ENCODE measurements at regions not wholly inside any gene's neighbourhood (a gene's known extent, or its start where the extent isn't known, plus 50 kb on each side); places are given as distances from the start of the nearest gene placed in this dataset.
"Not testable (repeated sequence)": the region's sequence is repeated elsewhere in the genome, so short reads cannot be mapped to it uniquely, and the experiment has no call there.

GRCh38 chr1:94362466-94363058, 55.6 kb upstream of the ABCD3 start:
- Mint-ChIP-seq H3K27me3 (ENCODE audit: low read depth in 3 of 3) (peaks cover 0 to 9% (median 2%) of the 10 kb centered on the region in 3 donors), H3K36me3 (no peaks in the 10 kb centered on the region), H3K27ac (no peak overlapping the region), H3K4me1 (no peaks in the 10 kb centered on the region), H3K4me3 (no peak overlapping the region), H3K9me3 (peaks cover 0 to 14% (median 8%) of the 10 kb centered on the region in 6 donors)
- DNase-seq = no peak

GRCh38 chr1:94358630-94359599, 59.3 kb upstream of the ABCD3 start:
- Mint-ChIP-seq H3K27me3 (ENCODE audit: low read depth in 3 of 3) (peaks cover 0 to 9% (median 0%) of the 10 kb centered on the region in 3 donors), H3K9me3 (peaks cover 0 to 14% (median 4%) of the 10 kb centered on the region in 6 donors), H3K4me3 (no peak overlapping the region), H3K27ac (no peak overlapping the region), H3K36me3 (no peaks in the 10 kb centered on the region), H3K4me1 (no peaks in the 10 kb centered on the region)
- DNase-seq = no peak

- Mint-ChIP-seq H3K27me3 (ENCODE audit: low read depth in 3 of 3) (peaks cover 0 to 6% (median 0%) of the 10 kb centered on the region in 3 donors), H3K4me1 (no peaks in the 10 kb centered on the region), H3K27ac (no peak overlapping the region), H3K36me3 (no peaks in the 10 kb centered on the region), H3K4me3 (no peak overlapping the region), H3K9me3 (peaks cover 0 to 4% (median 0%) of the 10 kb centered on the region in 6 donors)
- no peak for DNase-seq
These were observed 60.5 kb upstream of the ABCD3 start for GRCh38 chr1:94357661-94358060.

GRCh38 chr1:94355485-94355980, 62.7 kb upstream of the ABCD3 start:
- no peak overlapping the region for H3K27ac Mint-ChIP-seq
- H3K27me3 Mint-ChIP-seq (ENCODE audit: low read depth in 3 of 3) = peaks cover 0 to 6% (median 0%) of the 10 kb centered on the region in 3 donors
- no peaks in the 10 kb centered on the region for H3K4me1 Mint-ChIP-seq
- no peaks in the 10 kb centered on the region for H3K9me3 Mint-ChIP-seq
- H3K4me3 Mint-ChIP-seq = no peak overlapping the region
- DNase-seq = no peak
- no peaks in the 10 kb centered on the region for H3K36me3 Mint-ChIP-seq

- H3K9me3 Mint-ChIP-seq = peaks cover 0 to 3% (median 0%) of the 10 kb centered on the region in 6 donors
These were observed 66.7 kb upstream of the ABCD3 start for GRCh38 chr1:94351481-94351880.

GRCh38 chr1:94350350-94350924, 67.8 kb upstream of the ABCD3 start:
- Mint-ChIP-seq H3K27me3 (ENCODE audit: low read depth in 3 of 3) (peaks cover 0 to 8% (median 2%) of the 10 kb centered on the region in 3 donors), H3K4me3 (no peak overlapping the region), H3K4me1 (no peaks in the 10 kb centered on the region), H3K27ac (no peak overlapping the region), H3K36me3 (no peaks in the 10 kb centered on the region), H3K9me3 (peaks cover 0 to 3% (median 0%) of the 10 kb centered on the region in 6 donors)
- DNase-seq = no peak

More at GRCh38 chr1:94351481-94351880, 66.7 kb upstream of the ABCD3 start:
- Mint-ChIP-seq H3K27ac (no peak overlapping the region), H3K4me3 (no peak overlapping the region), H3K27me3 (ENCODE audit: low read depth in 3 of 3) (peaks cover 0 to 8% (median 2%) of the 10 kb centered on the region in 3 donors), H3K4me1 (no peaks in the 10 kb centered on the region), H3K36me3 (no peaks in the 10 kb centered on the region)
- DNase-seq = no peak

- Mint-ChIP-seq H3K27ac (no peak overlapping the region), H3K36me3 (no peaks in the 10 kb centered on the region), H3K9me3 (peaks cover 0 to 3% (median 0%) of the 10 kb centered on the region in 6 donors), H3K4me3 (no peak overlapping the region), H3K4me1 (no peaks in the 10 kb centered on the region), H3K27me3 (ENCODE audit: low read depth in 3 of 3) (peaks cover 0 to 8% (median 2%) of the 10 kb centered on the region in 3 donors)
- no peak for DNase-seq
These were observed 68.3 kb upstream of the ABCD3 start for GRCh38 chr1:94349853-94350252.

- H3K4me3 Mint-ChIP-seq; H3K36me3 Mint-ChIP-seq; H3K27me3 Mint-ChIP-seq (ENCODE audit: low read depth in 3 of 3); DNase-seq; H3K9me3 Mint-ChIP-seq; H3K4me1 Mint-ChIP-seq; H3K27ac Mint-ChIP-seq: not testable (repeated sequence)
These were observed 69.8 kb upstream of the ABCD3 start for GRCh38 chr1:94348386-94348785.

GRCh38 chr1:94345148-94345721, 73.0 kb upstream of the ABCD3 start:
- Mint-ChIP-seq H3K36me3 (no peaks in the 10 kb centered on the region), H3K27ac (no peak overlapping the region)

GRCh38 chr1:94342416-94342815, 75.8 kb upstream of the ABCD3 start:
- Mint-ChIP-seq H3K36me3 (no peaks in the 10 kb centered on the region), H3K9me3 (no peaks in the 10 kb centered on the region), H3K27ac (no peak overlapping the region), H3K27me3 (ENCODE audit: low read depth in 3 of 3) (peaks cover 0 to 11% (median 7%) of the 10 kb centered on the region in 3 donors), H3K4me3 (no peak overlapping the region), H3K4me1 (no peaks in the 10 kb centered on the region)
- no peak for DNase-seq

More at GRCh38 chr1:94345148-94345721, 73.0 kb upstream of the ABCD3 start:
- Mint-ChIP-seq H3K4me1 (no peaks in the 10 kb centered on the region), H3K4me3 (no peak overlapping the region), H3K27me3 (ENCODE audit: low read depth in 3 of 3) (peaks cover 0 to 16% (median 8%) of the 10 kb centered on the region in 3 donors), H3K9me3 (peaks cover 0 to 3% (median 0%) of the 10 kb centered on the region in 6 donors)
- DNase-seq = no peak

GRCh38 chr1:94339206-94339927, 78.8 kb upstream of the ABCD3 start:
- Mint-ChIP-seq H3K36me3 (no peaks in the 10 kb centered on the region), H3K4me1 (no peaks in the 10 kb centered on the region), H3K27me3 (ENCODE audit: low read depth in 3 of 3) (peaks cover 0 to 19% (median 5%) of the 10 kb centered on the region in 3 donors), H3K27ac (no peak overlapping the region), H3K4me3 (no peak overlapping the region), H3K9me3 (no peaks in the 10 kb centered on the region)
- DNase-seq = no peak

GRCh38 chr1:94336991-94337390, 81.2 kb upstream of the ABCD3 start:
- Mint-ChIP-seq H3K9me3 (no peaks in the 10 kb centered on the region), H3K4me3 (no peak overlapping the region), H3K27me3 (ENCODE audit: low read depth in 3 of 3) (peaks cover 0 to 22% (median 2%) of the 10 kb centered on the region in 3 donors), H3K4me1 (no peaks in the 10 kb centered on the region), H3K36me3 (no peaks in the 10 kb centered on the region), H3K27ac (no peak overlapping the region)
- DNase-seq = no peak

GRCh38 chr1:94335950-94336349, 82.2 kb upstream of the ABCD3 start:
- Mint-ChIP-seq H3K4me3 (no peak overlapping the region), H3K36me3 (no peaks in the 10 kb centered on the region), H3K4me1 (no peaks in the 10 kb centered on the region), H3K27ac (no peak overlapping the region), H3K27me3 (ENCODE audit: low read depth in 3 of 3) (peaks cover 0 to 18% (median 5%) of the 10 kb centered on the region in 3 donors), H3K9me3 (no peaks in the 10 kb centered on the region)
- DNase-seq = peak; percentile 12 to 19 (median 18)
